Testis (tissue), 2 donors: ENCODE measurements at regions not wholly inside any gene's neighbourhood (a gene's known extent, or its start where the extent isn't known, plus 50 kb on each side); places are given as distances from the start of the nearest gene placed in this dataset.

Experiments used
- POLR2A ChIP-seq: fragments of 450-650 bp; IDR thresholded peaks from one replicate; pipeline ENCODE4 v1.6.1; 2017; ENCODE audit warnings: antibody characterized with exemption, mild to moderate bottlenecking, moderate library complexity
- TF ChIP-seq, protein P1 (sequence below), 3 experiments: fragments of 450-650 bp in 2 of 3; fragments of 200-600 bp in 1 of 3; sonication (generic) in 1 of 3; IDR thresholded peaks; one replicate each; pipeline ENCODE4 v1.5.1; 2016 to 2019; ENCODE audit warnings: antibody characterized with exemption in 3 of 3, mild to moderate bottlenecking in 2 of 3, moderate library complexity in 1 of 3

DNA sequence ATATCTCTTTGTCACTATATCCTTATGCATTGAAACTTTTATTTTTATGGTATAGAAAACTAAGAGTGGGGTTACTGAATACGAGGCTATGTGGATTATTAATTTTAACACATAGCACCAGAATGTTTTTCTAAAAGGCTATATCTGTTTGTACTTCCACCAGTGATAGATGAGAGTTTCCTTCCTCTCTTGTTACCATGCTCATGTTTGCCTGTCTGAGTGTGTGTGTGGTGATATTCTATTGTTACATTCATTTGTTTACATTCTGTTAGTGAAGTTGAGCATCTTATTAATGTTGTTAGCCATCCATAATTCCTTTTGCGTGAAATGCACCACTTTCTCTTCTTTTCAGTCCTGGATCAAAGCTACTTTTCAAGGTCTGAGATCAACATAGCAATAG is 54.1 kb upstream of the ALDH1A1 start:
- TF ChIP-seq, protein P1, sequence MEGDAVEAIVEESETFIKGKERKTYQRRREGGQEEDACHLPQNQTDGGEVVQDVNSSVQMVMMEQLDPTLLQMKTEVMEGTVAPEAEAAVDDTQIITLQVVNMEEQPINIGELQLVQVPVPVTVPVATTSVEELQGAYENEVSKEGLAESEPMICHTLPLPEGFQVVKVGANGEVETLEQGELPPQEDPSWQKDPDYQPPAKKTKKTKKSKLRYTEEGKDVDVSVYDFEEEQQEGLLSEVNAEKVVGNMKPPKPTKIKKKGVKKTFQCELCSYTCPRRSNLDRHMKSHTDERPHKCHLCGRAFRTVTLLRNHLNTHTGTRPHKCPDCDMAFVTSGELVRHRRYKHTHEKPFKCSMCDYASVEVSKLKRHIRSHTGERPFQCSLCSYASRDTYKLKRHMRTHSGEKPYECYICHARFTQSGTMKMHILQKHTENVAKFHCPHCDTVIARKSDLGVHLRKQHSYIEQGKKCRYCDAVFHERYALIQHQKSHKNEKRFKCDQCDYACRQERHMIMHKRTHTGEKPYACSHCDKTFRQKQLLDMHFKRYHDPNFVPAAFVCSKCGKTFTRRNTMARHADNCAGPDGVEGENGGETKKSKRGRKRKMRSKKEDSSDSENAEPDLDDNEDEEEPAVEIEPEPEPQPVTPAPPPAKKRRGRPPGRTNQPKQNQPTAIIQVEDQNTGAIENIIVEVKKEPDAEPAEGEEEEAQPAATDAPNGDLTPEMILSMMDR (IDR thresholded peaks at IDR 0.05), result no peak
- TF ChIP-seq POLR2A, result no peak
